A549 (cell line): ENCODE measurements at regions not wholly inside any gene's neighbourhood (a gene's known extent, or its start where the extent isn't known, plus 50 kb on each side); places are given as distances from the start of the nearest gene placed in this dataset.

Source experiments
- CTCF ChIP-seq: fragments of >200 bp; sonication (Bioruptor Twin); formaldehyde crosslinking; IDR thresholded peaks from 3 replicates; pipeline ENCODE4 v1.5.1; 2016
- HDAC2 ChIP-seq: fragments of 200-600 bp; sonication (generic); IDR thresholded peaks from 2 replicates; pipeline ENCODE4 v1.6.1; 2016
- RARB ChIP-seq: fragments of 250-450 bp; sonication (Bioruptor Pico); IDR thresholded peaks from 2 replicates; pipeline ENCODE4 v1.8.0; 2021; ENCODE audit warnings: mild to moderate bottlenecking, moderate library complexity

DNA sequence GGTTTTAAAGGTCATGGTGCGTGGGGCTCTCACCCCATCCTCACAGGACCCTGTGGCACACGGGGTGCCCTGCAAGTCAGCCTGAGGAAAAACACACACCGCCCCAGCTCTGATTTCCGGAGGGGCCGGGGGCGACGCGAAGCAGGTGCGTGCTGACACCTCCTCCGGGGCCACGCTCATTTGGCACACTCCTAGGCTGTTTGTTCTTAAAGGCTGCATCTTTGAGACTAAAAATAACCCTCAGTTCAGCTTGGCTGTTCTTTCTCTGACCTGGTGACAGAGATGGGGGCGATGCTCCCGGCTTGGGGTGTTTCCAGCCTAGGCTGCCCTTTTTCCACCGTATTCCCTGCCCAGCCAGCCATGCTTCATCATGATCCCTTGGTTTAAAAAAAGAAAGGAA is 141.5 kb upstream of the TPM1 start:
- TF ChIP-seq CTCF (no peak), RARB (CRISPR knock-in tag) (no peak), HDAC2 (no peak)
